H7 (cell line): ENCODE measurements at regions not wholly inside any gene's neighbourhood (a gene's known extent, or its start where the extent isn't known, plus 50 kb on each side); places are given as distances from the start of the nearest gene placed in this dataset.
A peak's percentile ranks its signal among the peaks of the same experiment; 100 is the strongest.
"Not testable (repeated sequence)": the region's sequence is repeated elsewhere in the genome, so short reads cannot be mapped to it uniquely, and the experiment has no call there.

ENCODE experiments used
- DNase-seq: peaks from one replicate; pipeline ENCODE4 v3.0.0; 2012
- H3K27me3 ChIP-seq: 2 replicates; pipeline ENCODE4 v1.6.0; 2011; ENCODE audit warnings: mild to moderate bottlenecking, low read length; ENCODE audit not compliant: control insufficient read depth, insufficient read depth
- H3K36me3 ChIP-seq: replicated peaks from 2 replicates; pipeline ENCODE4 v1.5.1; 2011; ENCODE audit warnings: low read length; ENCODE audit not compliant: control insufficient read depth, insufficient read depth
- H3K4me3 ChIP-seq: 2 replicates; pipeline ENCODE4 v1.5.1; 2011; ENCODE audit warnings: low read depth, mild to moderate bottlenecking, control low read depth, low read length, moderate library complexity; ENCODE audit not compliant: insufficient read depth

- no peaks in the 10 kb centered on the region for H3K27me3 ChIP-seq
- DNase-seq: peak; percentile 70
- H3K4me3 ChIP-seq: no peak overlapping the region
- no peaks in the 10 kb centered on the region for H3K36me3 ChIP-seq
Observed at GRCh38 chr6:167208819-167209576, 51.2 kb upstream of the GPR31 start.

GRCh38 chr6:167209577-167209975 lies 51.8 kb upstream of the GPR31 start:
- Histone ChIP-seq H3K36me3 (no peaks in the 10 kb centered on the region), H3K27me3 (no peaks in the 10 kb centered on the region), H3K4me3 (no peak overlapping the region)
- DNase-seq: peak; percentile 16

- no peak for DNase-seq
- no peaks in the 10 kb centered on the region for H3K36me3 ChIP-seq
- no peaks in the 10 kb centered on the region for H3K27me3 ChIP-seq
- H3K4me3 ChIP-seq: no peak overlapping the region
Observed at GRCh38 chr6:167210375-167211294, 52.9 kb upstream of the GPR31 start.

- Histone ChIP-seq H3K36me3 (no peaks in the 10 kb centered on the region), H3K4me3 (no peak overlapping the region), H3K27me3 (no peaks in the 10 kb centered on the region)
- DNase-seq: no peak
Observed at GRCh38 chr6:167211295-167211648, 53.5 kb upstream of the GPR31 start.

- Histone ChIP-seq H3K4me3 (no peak overlapping the region), H3K36me3 (no peaks in the 10 kb centered on the region), H3K27me3 (no peaks in the 10 kb centered on the region)
- DNase-seq: no peak
Observed at GRCh38 chr6:167211881-167212712, 54.3 kb upstream of the GPR31 start.

GRCh38 chr6:167212713-167213005 lies 54.9 kb upstream of the GPR31 start:
- Histone ChIP-seq H3K36me3 (no peaks in the 10 kb centered on the region), H3K4me3 (no peak overlapping the region), H3K27me3 (no peaks in the 10 kb centered on the region)
- DNase-seq: no peak

- Histone ChIP-seq H3K36me3 (no peaks in the 10 kb centered on the region), H3K4me3 (no peak overlapping the region), H3K27me3 (no peaks in the 10 kb centered on the region)
- no peak for DNase-seq
Observed at GRCh38 chr6:167214206-167214605, 56.4 kb upstream of the GPR31 start.

GRCh38 chr6:167215429-167216250 lies 57.9 kb upstream of the GPR31 start:
- DNase-seq: not testable (repeated sequence)

GRCh38 chr6:167216390-167217050 lies 58.7 kb upstream of the GPR31 start:
- DNase-seq, H3K27me3 ChIP-seq, H3K36me3 ChIP-seq, H3K4me3 ChIP-seq: not testable (repeated sequence)

More at GRCh38 chr6:167215429-167216250, 57.9 kb upstream of the GPR31 start:
- H3K27me3 ChIP-seq, H3K4me3 ChIP-seq, H3K36me3 ChIP-seq: not testable (repeated sequence)

GRCh38 chr6:167217073-167217472 lies 59.3 kb upstream of the GPR31 start:
- not testable (repeated sequence) for DNase-seq, H3K36me3 ChIP-seq, H3K27me3 ChIP-seq

GRCh38 chr6:167217951-167218759 lies 60.4 kb upstream of the GPR31 start:
- not testable (repeated sequence) for H3K4me3 ChIP-seq, DNase-seq, H3K27me3 ChIP-seq, H3K36me3 ChIP-seq

More at GRCh38 chr6:167217073-167217472, 59.3 kb upstream of the GPR31 start:
- H3K4me3 ChIP-seq: not testable (repeated sequence)

- not testable (repeated sequence) for H3K4me3 ChIP-seq, H3K27me3 ChIP-seq, H3K36me3 ChIP-seq, DNase-seq
Observed at GRCh38 chr6:167219079-167219478, 61.3 kb upstream of the GPR31 start.

GRCh38 chr6:167219967-167220512 lies 62.3 kb upstream of the GPR31 start:
- Histone ChIP-seq H3K36me3 (no peaks in the 10 kb centered on the region), H3K27me3 (no peaks in the 10 kb centered on the region), H3K4me3 (no peak overlapping the region)
- DNase-seq: no peak
